DMS153 (cell line): ENCODE measurements at regions not wholly inside any gene's neighbourhood (a gene's known extent, or its start where the extent isn't known, plus 50 kb on each side); places are given as distances from the start of the nearest gene placed in this dataset.
A peak's percentile ranks its signal among the peaks of the same experiment; 100 is the strongest.

Source experiments
- DNase-seq: peaks from one replicate; lab custom pipeline; 2025; lab: John Stamatoyannopoulos, UW

DNA sequence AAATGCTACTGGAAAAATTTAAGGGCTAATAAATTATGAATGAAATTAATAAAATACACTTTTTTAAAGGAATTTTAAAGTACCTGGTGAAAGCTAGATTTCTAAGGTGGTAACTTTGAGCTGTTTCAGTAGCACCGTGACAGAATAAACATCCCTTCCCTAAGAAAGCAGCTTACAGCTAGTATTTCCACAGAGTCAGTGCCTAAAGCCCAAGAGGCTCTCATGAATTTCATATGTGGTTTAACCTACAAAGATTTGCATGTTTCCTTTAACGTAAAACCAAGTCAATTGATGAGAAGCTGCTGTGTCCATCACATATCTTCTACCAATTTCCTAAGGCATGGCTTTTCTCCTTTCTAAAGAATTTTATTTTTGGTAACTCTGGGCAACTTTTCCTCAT is 56.8 kb downstream of the IFNG start:
- DNase-seq, result no peak

DNA sequence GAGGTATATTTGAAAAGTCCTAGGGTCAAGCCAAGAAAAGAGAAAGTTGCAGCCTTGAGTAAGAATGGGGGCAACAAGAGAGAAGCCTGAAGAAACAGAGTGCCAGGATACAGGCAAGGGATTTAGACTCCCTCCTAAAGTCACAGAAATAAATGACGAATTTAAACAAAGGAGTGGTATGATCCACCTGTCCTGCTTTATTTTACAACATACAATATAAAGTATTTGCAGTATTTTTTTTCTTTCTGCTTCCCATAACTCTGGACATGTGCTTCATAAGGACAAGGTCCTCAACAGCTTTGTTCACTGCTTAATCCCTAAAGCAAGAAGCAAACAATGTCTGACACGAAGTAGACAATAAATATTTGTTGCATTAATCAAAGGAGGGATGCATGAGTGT is 57.4 kb downstream of the IFNG start:
- DNase-seq, result no peak

DNA sequence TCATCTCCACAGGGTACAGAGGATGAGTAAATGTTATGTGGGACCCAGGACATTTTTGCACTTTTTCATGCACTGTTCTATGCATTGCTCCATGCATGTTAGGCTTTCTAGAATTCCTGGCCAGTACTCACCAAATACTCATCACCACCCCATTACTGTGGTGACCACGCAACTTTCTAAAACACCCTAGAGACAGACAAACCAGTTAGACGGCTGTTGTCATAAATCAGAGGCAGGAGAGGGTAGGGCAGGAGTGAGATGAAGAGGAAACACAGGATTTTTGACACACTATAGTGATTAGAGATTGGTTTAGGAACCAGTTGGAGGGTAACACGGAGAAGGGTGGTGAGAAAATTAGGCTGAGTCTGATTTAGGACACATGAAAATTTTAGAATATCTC is 59.3 kb downstream of the IFNG start:
- peak; percentile 19 for DNase-seq

DNA sequence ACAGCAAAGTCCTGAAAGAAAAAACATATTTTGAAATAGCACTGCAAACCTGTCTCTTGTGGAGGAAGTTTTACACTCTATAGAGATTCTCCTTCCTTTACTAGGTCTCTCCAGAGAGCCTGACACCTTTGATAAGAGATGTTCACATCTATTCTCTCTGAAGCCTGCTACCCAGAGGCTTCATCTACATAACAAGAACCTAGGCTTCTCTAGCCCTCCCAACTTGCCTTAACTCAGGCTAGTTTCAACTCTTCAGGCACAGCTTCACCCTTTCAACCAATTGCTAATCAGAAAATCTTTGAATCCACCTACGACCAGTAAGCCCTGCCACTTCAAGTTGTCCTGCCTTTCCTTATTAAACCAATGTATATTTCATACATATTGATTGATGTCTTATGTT is 60.6 kb downstream of the IFNG start:
- DNase-seq, result no peak

DNA sequence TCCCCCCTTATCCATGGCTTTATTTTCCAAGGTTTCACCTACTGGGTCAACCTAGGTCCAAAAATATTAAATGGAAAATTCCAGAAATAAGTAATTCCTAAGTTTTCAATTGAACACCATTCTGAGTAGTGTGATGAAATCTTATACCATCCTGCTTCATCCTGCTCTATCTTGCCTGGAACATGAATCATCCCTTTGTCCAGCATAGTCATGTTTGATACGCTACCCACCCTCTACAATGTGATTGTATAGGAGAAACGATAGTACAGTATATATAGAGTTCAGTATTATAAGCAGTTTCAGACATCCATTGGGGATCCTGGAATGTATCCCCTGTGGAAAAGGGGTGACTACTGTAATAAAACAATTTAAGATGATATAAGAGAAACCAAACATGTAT is 62.2 kb downstream of the IFNG start:
- no peak for DNase-seq

DNA sequence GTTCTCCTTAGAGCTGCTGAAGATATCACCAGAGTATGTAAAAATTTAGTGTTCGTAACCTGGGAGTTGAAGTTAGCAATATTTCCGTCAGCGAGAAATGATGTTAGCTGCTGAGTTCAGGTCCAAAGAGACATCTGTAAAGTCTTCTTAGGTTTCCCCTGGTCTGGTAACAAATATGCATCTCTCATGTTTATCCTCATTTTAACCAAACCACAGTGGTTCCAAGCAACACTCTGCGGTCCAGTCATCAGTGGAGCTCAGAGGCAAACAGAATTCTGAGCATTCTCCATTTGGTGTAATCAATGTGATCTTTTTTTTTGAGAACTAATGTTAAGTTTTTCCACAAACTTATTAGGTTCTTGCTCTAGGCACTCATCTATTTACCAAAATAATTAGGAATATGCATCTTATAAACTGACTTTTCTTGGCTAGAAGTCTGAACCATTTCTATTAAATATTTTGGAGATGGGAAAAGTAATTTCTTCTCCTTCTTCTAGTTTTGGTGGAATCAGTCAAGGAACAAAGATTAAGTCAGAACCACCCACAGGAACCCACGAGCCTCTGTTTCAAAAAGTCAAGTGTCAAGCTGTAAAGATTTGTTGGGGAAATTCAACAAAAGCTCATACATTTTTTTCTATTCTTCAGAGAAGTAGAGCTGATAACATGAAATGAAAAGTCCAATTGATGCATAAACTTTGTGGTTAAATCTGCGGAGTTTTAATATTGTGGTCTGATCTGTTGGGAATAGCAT is 64.7 kb downstream of the IFNG start:
- DNase-seq, result no peak

DNA sequence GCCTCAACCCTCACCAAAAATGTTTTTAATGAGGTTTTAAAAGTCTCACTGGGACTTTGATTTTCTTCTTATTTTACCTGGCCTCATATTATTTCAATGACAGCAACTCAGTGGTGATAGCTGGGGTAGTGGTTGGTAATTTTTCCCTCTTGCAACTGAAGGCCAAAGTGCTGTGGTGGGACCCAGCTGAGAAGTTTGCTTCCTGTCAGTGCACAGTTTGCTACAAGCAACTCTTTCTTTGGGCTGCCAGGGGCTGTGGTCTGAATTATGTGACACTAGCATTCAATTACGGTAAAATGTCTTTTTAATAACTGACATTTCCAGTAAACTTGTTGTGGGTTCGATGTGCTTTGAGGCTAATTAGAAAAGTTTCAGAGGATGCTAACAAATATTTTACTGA is 65.3 kb downstream of the IFNG start:
- DNase-seq, result no peak

DNA sequence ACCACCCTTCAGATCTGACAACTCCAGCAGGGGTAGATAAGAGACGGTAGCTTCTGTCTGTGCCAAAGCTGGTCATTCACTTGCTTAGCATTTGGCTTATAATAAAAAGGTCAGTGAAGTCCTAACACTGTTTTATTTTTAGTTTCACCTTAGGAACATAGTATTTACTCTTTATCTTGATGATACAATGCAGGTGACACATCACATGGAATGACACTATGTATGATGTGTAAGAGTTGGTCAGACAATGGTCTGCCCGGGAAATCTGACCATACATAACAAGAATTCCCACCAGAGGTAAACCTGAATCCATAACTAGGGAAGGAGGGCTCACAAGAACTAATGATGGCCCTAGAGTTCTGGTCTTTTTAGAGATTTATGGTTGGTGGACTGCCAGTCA is 66.6 kb downstream of the IFNG start:
- no peak for DNase-seq

DNA sequence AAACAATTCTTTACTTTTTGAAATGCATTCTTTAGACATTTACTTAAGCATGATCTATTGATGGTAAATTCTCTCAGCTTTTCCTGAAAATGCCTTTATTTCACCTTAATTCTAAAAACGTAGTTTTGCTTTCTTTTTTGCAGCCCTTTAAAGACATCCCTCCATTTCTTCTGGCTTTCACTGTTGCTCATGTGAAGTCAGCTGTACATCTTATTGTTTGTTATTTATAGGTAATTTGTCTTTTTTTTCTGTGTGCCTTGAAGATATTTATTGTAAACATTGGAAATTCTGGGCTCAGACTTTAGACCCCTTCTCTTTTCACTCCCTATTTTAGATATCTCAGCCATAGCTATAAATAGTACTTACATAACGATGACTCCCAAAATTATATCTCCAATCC is 70.4 kb downstream of the IFNG start:
- DNase-seq, result no peak

DNA sequence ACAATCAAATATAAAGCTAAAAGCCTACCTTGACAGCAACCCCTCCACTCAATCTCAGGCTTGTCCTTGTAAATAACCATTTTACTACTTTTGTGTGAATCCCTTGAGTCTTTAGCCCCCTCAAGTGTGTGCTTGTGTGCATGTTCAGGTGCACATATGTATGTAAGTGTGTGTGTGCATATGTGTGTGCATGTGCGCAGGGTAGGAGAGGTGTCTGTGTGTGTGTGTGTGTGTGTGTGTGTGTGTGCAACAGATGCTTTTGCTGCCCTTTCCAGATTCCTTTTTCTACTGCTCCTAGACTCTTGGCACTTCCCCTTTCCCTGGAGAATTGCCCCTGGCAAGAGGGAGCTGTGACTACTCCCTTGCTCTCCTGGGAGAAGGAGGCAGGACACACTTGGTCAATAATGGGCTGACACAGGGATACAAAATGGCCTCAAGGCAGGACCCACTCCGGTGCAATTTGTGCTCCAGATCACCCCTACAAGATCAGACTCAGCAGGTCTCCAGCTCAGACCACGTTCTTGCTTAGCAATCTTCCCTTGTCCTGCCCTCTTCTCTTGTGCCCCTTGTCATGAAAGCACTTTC is 73.4 kb downstream of the IFNG start:
- no peak for DNase-seq

DNA sequence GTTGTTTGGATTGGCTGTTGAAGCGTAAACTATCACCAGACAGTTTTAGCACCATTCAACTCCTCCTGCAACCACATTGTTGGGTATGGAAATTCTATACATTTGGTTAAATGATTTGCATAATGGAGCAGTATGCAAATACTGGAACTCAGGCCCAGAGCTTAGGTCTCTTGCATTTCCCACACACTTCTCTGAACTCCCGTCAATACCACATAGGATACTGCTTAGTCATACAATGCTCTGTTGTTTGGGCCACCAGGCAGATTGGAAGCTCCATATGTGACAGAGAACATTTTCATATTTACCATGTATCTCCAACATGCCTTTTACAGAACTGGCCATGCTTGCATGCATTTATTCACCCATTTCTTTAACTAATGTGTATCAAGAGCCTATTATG is 78.0 kb downstream of the IFNG start:
- DNase-seq, result no peak

DNA sequence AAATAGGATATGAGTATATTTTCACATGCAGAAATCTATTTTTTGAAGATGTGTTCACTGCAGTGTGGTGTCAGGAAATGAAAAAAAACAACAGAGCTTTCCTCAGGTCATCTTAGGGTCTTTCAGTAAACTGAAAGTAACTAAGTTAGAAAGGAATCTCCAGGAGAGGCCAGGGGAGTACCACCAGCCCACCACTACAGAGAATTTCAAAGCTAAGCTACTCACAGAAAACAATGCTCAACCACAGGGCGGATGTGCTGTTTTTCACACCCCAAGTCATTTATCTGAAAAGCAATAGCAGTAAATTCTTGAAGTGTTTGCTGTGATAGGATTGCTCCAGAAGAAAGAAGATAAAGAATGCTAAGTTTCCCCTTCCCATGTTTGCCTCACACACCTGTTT is 79.0 kb downstream of the IFNG start:
- DNase-seq, result no peak

DNA sequence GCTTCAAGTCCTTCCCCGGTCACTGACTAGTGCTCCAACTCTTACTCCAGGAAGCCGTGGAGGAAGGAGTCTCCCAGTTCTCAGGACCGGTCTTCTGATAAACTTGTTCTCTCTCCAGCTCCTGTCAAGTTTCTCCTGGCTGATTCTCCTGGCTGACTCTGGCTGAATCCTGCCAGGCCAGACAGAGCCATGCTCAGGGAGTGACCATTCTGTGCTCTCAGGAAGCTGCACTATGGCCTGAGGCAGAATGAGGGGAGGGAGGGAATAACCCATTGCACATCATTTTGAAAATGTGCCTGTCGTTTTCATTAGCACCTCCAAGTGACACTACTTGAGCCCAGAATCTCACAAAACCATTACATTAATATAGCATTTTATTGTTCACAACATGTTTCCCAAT is 80.8 kb downstream of the IFNG start:
- no peak for DNase-seq

DNA sequence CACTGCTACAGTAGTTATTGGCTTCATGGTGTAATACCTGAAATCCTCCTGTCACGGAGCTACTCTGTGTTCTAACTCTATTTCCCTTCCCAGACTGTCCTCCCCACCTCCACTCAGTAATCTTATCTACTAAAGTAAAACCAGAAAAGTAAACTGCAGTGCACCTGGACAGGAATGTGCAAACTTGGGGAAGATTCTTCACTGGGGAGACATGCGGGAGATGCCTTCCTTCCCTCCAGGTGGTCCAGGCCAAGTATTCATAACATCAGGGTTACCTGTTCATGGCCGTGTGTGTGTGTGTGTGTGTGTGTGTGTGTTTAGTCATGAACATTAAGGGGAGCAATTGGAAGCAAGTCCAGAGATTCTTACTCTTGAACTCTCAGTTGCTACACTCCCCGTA is 84.1 kb downstream of the IFNG start:
- DNase-seq, result no peak

DNA sequence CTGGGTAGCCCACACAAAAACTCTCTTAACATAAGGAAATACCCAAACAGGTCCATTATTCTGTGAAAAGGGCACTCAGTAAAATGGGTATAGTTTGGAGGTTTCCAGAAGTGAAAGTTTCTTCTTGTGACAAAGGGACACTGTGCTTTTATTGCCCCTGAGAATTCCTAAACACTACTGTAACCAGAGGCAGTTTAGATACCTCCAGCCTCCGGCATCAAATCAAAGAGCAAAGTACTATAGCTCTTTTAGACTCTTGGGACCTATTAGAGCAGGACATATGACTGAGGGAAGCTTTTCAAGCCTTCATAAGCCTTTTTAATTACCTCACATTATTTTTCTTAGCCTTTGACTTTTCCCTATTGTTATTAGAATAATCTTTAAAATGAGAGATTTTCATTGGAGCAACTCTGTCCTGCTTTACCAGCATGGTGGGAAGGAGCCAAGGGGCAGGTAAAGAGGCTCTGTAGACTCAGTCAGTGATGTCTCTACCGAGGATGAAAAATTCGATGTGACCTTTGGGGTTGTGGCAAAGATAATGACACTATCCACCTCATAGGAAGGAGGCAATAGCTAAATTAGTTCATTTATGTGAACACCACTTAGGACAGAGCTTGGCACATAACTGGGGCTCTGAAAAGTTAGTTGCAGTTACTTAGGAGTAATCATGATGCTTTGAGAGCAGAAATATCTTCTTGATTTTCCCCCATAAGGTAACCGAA is 85.1 kb downstream of the IFNG start:
- DNase-seq, result no peak

DNA sequence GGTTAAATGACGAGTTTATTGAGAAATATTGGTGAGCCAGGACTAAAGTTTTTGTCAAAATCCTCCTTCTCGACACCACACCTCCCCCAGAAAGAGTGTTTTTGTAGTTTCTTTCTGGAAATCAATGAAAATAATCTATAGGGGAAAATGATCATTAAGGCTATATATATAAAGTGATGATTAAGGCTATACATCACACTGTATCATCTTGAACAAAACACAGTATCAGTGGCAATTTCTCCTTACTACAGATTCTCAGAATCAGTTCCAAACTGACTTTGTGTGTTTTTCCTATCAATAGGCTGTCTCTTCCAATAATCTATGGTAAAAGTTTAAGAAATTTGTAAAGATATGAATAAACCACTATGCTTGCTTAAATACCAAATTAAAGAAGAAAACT is 81.7 kb downstream of the IFNG-AS1 start:
- no peak for DNase-seq
